SK-N-SH (cell line): ENCODE measurements at regions not wholly inside any gene's neighbourhood (a gene's known extent, or its start where the extent isn't known, plus 50 kb on each side); places are given as distances from the start of the nearest gene placed in this dataset.

Source experiments
- CTCF ChIA-PET: fragments of 300-600, 350-600 bp; formaldehyde crosslinking; extraction: SDS; loops from one replicate; lab custom pipeline; 2021; lab: Yijun Ruan, JAX
- POLR2A ChIA-PET: fragments of 350-600 bp; sonication (Branson Sonifier 250); formaldehyde crosslinking; extraction: SDS; loops from one replicate; lab custom pipeline; 2020; ENCODE audit warnings: antibody characterized with exemption, inconsistent platforms; lab: Yijun Ruan, JAX
- DNase-seq: peaks from one replicate; pipeline ENCODE4 v3.0.0; 2012
- H2AFZ ChIP-seq: fragments of 200-600 bp; sonication (generic); 2 replicates; pipeline ENCODE4 v1.8.1; 2016; ENCODE audit warnings: antibody characterized with exemption, mild to moderate bottlenecking, low read depth
- H3F3A ChIP-seq: fragments of 200-600 bp; sonication (generic); replicated peaks from 2 replicates; pipeline ENCODE3; 2016; ENCODE audit warnings: antibody characterized with exemption, mild to moderate bottlenecking; ENCODE audit not compliant: insufficient read depth
- H3K27ac ChIP-seq, 2 experiments: fragments of 200-500 bp in 1 of 2; fragments of 200-600 bp in 1 of 2; sonication (Bioruptor generic) in 1 of 2; sonication (generic), shearing (Covaris generic) in 1 of 2; 2 replicates each; pipeline versions ENCODE4 v1.5.1 to v1.6.1; 2014 to 2016; ENCODE audit warnings: low read depth in 2 of 2, inconsistent platforms in 1 of 2, low read length in 1 of 2, mild to moderate bottlenecking in 1 of 2, mixed read lengths in 1 of 2
- H3K27me3 ChIP-seq: fragments of 200-600 bp; sonication (generic), shearing (Covaris generic); 2 replicates; pipeline ENCODE4 v1.6.1; 2016; ENCODE audit warnings: mixed run types; ENCODE audit not compliant: insufficient read depth
- H3K36me3 ChIP-seq, 2 experiments: fragments of 200-500 bp in 1 of 2; fragments of 200-600 bp in 1 of 2; sonication (Bioruptor generic) in 1 of 2; sonication (generic) in 1 of 2; replicated peaks in 1 of 2; 2 replicates each; pipeline versions ENCODE3 to v1.5.1; 2014 to 2016; ENCODE audit warnings: low read length in 1 of 2, mild to moderate bottlenecking in 1 of 2; ENCODE audit not compliant: insufficient read depth in 2 of 2, control insufficient read depth in 1 of 2
- H3K4me1 ChIP-seq, 2 experiments: fragments of 200-500 bp in 1 of 2; fragments of 200-600 bp in 1 of 2; sonication (Bioruptor generic) in 1 of 2; sonication (generic), shearing (Covaris generic) in 1 of 2; 2 replicates each; pipeline versions ENCODE4 v1.5.1 to v1.6.1; 2014 to 2016; ENCODE audit warnings: low read depth in 1 of 2, low read length in 1 of 2, mixed run types in 1 of 2; ENCODE audit not compliant: insufficient read depth in 2 of 2, control insufficient read depth in 1 of 2
- H3K4me2 ChIP-seq: fragments of 200-600 bp; sonication (generic), shearing (Covaris generic); 2 replicates; pipeline ENCODE4 v1.6.1; 2017; ENCODE audit warnings: mixed run types
- H3K4me3 ChIP-seq, 2 experiments: fragments of 200-500 bp in 1 of 2; fragments of 200-600 bp in 1 of 2; sonication (Bioruptor generic) in 1 of 2; sonication (generic), shearing (Covaris generic) in 1 of 2; 2 replicates each; pipeline versions ENCODE4 v1.5.1 to v1.8.1; 2014 to 2016; ENCODE audit warnings: low read depth in 2 of 2, inconsistent platforms in 1 of 2, low read length in 1 of 2, mild to moderate bottlenecking in 1 of 2, mixed read lengths in 1 of 2, moderate library complexity in 1 of 2
- H3K79me2 ChIP-seq: fragments of 200-600 bp; sonication (generic); 2 replicates; pipeline ENCODE4 v1.8.1; 2017; ENCODE audit warnings: mild to moderate bottlenecking; ENCODE audit not compliant: insufficient read depth
- H3K9ac ChIP-seq: fragments of 200-600 bp; sonication (generic); 2 replicates; pipeline ENCODE4 v1.6.1; 2017; ENCODE audit warnings: mixed run types
- H3K9me2 ChIP-seq: fragments of 200-600 bp; sonication (generic); 2 replicates; pipeline ENCODE4 v1.6.1; 2017; ENCODE audit warnings: mixed run types
- H3K9me3 ChIP-seq: fragments of 200-600 bp; sonication (generic); 2 replicates; pipeline ENCODE4 v1.6.1; 2017; ENCODE audit warnings: mixed run types, mild to moderate bottlenecking, moderate library complexity
- H4K20me1 ChIP-seq: fragments of 200-600 bp; sonication (generic); 2 replicates; pipeline ENCODE4 v1.6.1; 2017; ENCODE audit warnings: mild to moderate bottlenecking, mixed run types; ENCODE audit not compliant: insufficient read depth
- CTCF ChIP-seq: fragments of 200-600 bp; sonication (generic); IDR thresholded peaks from 2 replicates; pipeline ENCODE4 v1.6.1; 2017; ENCODE audit warnings: antibody characterized with exemption, mild to moderate bottlenecking, moderate library complexity
- EP300 ChIP-seq, 2 experiments: IDR thresholded peaks; 2 replicates each; pipeline versions ENCODE4 v1.4.0 to v1.6.1; 2012; ENCODE audit warnings: borderline replicate concordance in 1 of 2, low read depth in 1 of 2, low read length in 1 of 2
- EZH2phosphoT487 ChIP-seq: fragments of 200-600 bp; sonication (generic); IDR thresholded peaks from 2 replicates; pipeline ENCODE4 v1.6.1; 2017; ENCODE audit warnings: low read depth, mixed run types, mild to moderate bottlenecking, antibody characterized with exemption, moderate library complexity, borderline replicate concordance
- FOXJ3 ChIP-seq: sonication (generic); formaldehyde crosslinking; IDR thresholded peaks from 2 replicates; pipeline ENCODE4 v1.5.1; 2020; ENCODE audit warnings: mild to moderate bottlenecking, missing genetic modification reagents
- FOXM1 ChIP-seq: IDR thresholded peaks from 2 replicates; pipeline ENCODE4 v1.4.0; 2012; ENCODE audit warnings: low read depth, mild to moderate bottlenecking
- GATA2 ChIP-seq: sonication (generic); formaldehyde crosslinking; IDR thresholded peaks from 2 replicates; pipeline ENCODE4 v1.5.0; 2020; ENCODE audit warnings: mild to moderate bottlenecking, missing genetic modification reagents
- JUND ChIP-seq: IDR thresholded peaks from 2 replicates; pipeline ENCODE4 v1.4.0; 2012
- MEF2A ChIP-seq: IDR thresholded peaks from 2 replicates; pipeline ENCODE4 v1.4.0; 2012; ENCODE audit warnings: low read depth, borderline replicate concordance
- NFIC ChIP-seq: IDR thresholded peaks from 2 replicates; pipeline ENCODE4 v1.4.0; 2012; ENCODE audit warnings: borderline replicate concordance
- NRF1 ChIP-seq: IDR thresholded peaks from 2 replicates; pipeline ENCODE4 v1.6.1; 2012; ENCODE audit warnings: low read depth, mild to moderate bottlenecking, low read length
- POLR2AphosphoS5 ChIP-seq: IDR thresholded peaks from 2 replicates; pipeline ENCODE4 v1.6.1; 2012; ENCODE audit warnings: low read depth, low read length
- RAD21 ChIP-seq: IDR thresholded peaks from 2 replicates; pipeline ENCODE4 v1.6.1; 2012; ENCODE audit warnings: mild to moderate bottlenecking, low read length
- RCOR1 ChIP-seq: fragments of 150-350 bp; IDR thresholded peaks from 2 replicates; pipeline ENCODE4 v1.6.1; 2017; ENCODE audit warnings: antibody characterized with exemption, low read length
- RFX5 ChIP-seq: IDR thresholded peaks from 2 replicates; pipeline ENCODE4 v1.6.1; 2012; ENCODE audit warnings: mild to moderate bottlenecking, improper control_type of control experiment, low read length
- SIN3A ChIP-seq: IDR thresholded peaks from 2 replicates; pipeline ENCODE4 v1.6.1; 2012; ENCODE audit warnings: low read depth, mild to moderate bottlenecking, low read length, moderate library complexity, borderline replicate concordance
- TAF1 ChIP-seq: IDR thresholded peaks from 2 replicates; pipeline ENCODE4 v1.6.1; 2012; ENCODE audit warnings: low read depth, mild to moderate bottlenecking, low read length, moderate library complexity, borderline replicate concordance
- TCF12 ChIP-seq: IDR thresholded peaks from 2 replicates; pipeline ENCODE4 v1.4.0; 2012
- WGBS: methylation state at CpG from one replicate; pipeline ENCODE4 v1.1.6; 2017; ENCODE audit warnings: low lambda C conversion rate; 5-methylcytosine and 5-hydroxymethylcytosine counted together

- DNase-seq, result no peak
- Histone ChIP-seq H3K36me3 (peaks cover 0 to 5% of the 10 kb centered on the region in 2 experiments), H3K4me3 (no peak overlapping the region), H3F3A (no peaks in the 10 kb centered on the region), H3K79me2 (no peaks in the 10 kb centered on the region; the same call in 1 of the 2 replicates), H3K4me2 (no peak overlapping the region), H3K9me3 (no peaks in the 10 kb centered on the region), H3K9me2 (no peaks in the 10 kb centered on the region), H3K27me3 (no peaks in the 10 kb centered on the region), H3K4me1 (no peaks in the 10 kb centered on the region; a peak in 1 of 4 replicates), H2AFZ (no peak overlapping the region), H3K27ac (no peak overlapping the region), H4K20me1 (no peaks in the 10 kb centered on the region), H3K9ac (no peak overlapping the region)
- 44% methylated on average over 1 of the region's 1 CpG for WGBS
- CTCF ChIA-PET, result no interaction called here
- POLR2A ChIA-PET, result no interaction called here
- no peak for TF ChIP-seq EZH2phosphoT487
- TF ChIP-seq POLR2AphosphoS5, result no peak
- TF ChIP-seq MEF2A, result no peak
- no peak for TF ChIP-seq TAF1
- TF ChIP-seq GATA2 (CRISPR knock-in tag), result no peak
- no peak for TF ChIP-seq JUND
- TF ChIP-seq NRF1, result no peak
- no peak for TF ChIP-seq FOXJ3 (CRISPR knock-in tag)
- no peak for TF ChIP-seq RAD21
- TF ChIP-seq RFX5, result no peak
- no peak for TF ChIP-seq TCF12
- TF ChIP-seq SIN3A, result no peak
- TF ChIP-seq RCOR1, result no peak
- TF ChIP-seq EP300 (IDR thresholded peaks at IDR 0.05; ENCODE audit: borderline replicate concordance in 1 of 2, low read depth in 1 of 2, low read length in 1 of 2), result no peak
- no peak for TF ChIP-seq NFIC
These were observed 83.8 kb upstream of the CCDC150 start for GRCh38 chr2:196555726-196556125.

- no peak for TF ChIP-seq FOXM1
- TF ChIP-seq CTCF, result no peak
- CTCF ChIA-PET, result interaction anchor here (1.2 to 1.6 kb wide), 2 partner anchors 22 to 33 kb away, joined by 3 to 4 read pairs; no protein-coding TSS in a partner anchor
These were observed 81.0 kb upstream of the CCDC150 start for GRCh38 chr2:196558497-196558896.

More at GRCh38 chr2:196558497-196558896, 81.0 kb upstream of the CCDC150 start:
- Histone ChIP-seq H3K9ac (no peak overlapping the region), H3K9me3 (0 out of 2 replicates have a peak, but pooled peaks cover 6% of the 10 kb centered on the region), H3K4me1 (no peaks in the 10 kb centered on the region; a peak in 1 of 4 replicates), H3K4me2 (no peak overlapping the region), H3F3A (no peaks in the 10 kb centered on the region), H3K27ac (no peak overlapping the region), H3K36me3 (peaks cover 0 to 5% of the 10 kb centered on the region in 2 experiments), H4K20me1 (no peaks in the 10 kb centered on the region), H2AFZ (no peak overlapping the region), H3K27me3 (no peaks in the 10 kb centered on the region), H3K9me2 (no peaks in the 10 kb centered on the region), H3K4me3 (no peak overlapping the region), H3K79me2 (no peaks in the 10 kb centered on the region)
- POLR2A ChIA-PET, result no interaction called here
- no peak for DNase-seq
- 97% methylated on average over 3 of the region's 3 CpGs for WGBS
